Stimulated activated CD8-positive, alpha-beta memory T cell treated with anti-CD3 and anti-CD28 coated beads, Interleukin-7, amount 100 ng/mL, for 48 hours (primary cell): ENCODE measurements at regions not wholly inside any gene's neighbourhood (a gene's known extent, or its start where the extent isn't known, plus 50 kb on each side); places are given as distances from the start of the nearest gene placed in this dataset.
"Not testable (repeated sequence)": the region's sequence is repeated elsewhere in the genome, so short reads cannot be mapped to it uniquely, and the experiment has no call there.

Experiments
- DNase-seq, 2 donors: peaks; one replicate each; pipeline ENCODE4 v3.0.0-alpha.2; 2020; ENCODE audit warnings: low read depth in 1 of 2; ENCODE audit errors: extremely low read depth in 1 of 2

DNA sequence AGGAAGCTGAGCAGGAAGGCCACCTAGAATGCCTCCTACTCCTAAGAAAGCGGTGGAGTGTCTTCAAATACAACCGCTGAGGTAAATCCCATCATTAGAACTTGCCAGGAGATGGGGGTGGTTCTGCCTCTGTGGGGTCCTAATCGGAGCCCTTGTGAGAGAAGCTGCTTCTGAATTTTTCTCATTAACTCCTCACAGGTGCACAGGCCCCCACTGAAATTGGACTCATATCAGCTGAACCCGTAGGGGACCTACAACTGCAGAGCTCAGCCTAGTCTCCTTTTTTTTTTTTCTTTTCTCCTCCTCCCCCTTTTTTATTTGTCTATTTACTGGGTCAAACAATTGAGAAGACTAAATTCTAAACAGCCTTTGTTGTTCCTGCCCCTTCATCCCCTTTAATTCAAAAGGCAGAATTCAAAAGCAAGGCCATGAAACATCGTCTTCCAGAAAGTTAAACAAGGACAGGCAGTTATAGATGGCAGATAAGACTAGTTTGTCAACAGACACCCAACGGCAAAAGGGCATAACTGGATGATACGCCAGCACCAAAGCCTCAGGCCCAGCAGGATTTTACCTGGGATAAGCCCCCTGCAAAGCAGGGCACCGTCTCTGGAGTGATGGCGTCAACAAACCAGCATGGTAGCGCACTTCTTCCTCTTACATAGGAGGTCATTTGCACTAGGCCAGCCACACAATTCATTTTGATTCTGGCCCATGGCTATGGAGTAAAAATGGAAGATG, 213.7 kb upstream of the HES1 start:
- no peak for DNase-seq

DNA sequence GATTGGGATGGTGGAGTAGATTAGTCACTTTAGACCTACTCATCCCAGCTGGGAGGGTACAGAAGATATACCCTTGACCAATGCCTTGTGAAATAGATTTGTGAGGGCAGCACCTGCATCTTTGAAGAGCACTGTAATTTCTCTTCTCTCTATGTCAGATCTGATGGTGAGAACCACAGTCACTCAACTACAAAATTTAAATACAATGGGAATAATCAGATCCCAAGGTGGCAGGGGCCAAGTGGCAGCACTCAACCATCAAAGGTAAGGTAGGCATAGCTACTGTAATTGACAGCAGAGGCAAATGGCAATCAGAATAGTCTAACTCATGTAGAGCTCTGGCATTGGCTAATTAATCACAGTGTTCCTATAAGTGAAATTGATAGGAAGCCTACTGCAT, 212.0 kb upstream of the HES1 start:
- DNase-seq: not testable (repeated sequence)

GRCh38 chr3:193926071-193926470, 209.9 kb upstream of the HES1 start:
- DNase-seq: not testable (repeated sequence)

- DNase-seq: not testable (repeated sequence)
Observed at GRCh38 chr3:193927413-193928206, 208.3 kb upstream of the HES1 start.

- no peak for DNase-seq
Observed at GRCh38 chr3:193928354-193929209, 207.4 kb upstream of the HES1 start.

DNA sequence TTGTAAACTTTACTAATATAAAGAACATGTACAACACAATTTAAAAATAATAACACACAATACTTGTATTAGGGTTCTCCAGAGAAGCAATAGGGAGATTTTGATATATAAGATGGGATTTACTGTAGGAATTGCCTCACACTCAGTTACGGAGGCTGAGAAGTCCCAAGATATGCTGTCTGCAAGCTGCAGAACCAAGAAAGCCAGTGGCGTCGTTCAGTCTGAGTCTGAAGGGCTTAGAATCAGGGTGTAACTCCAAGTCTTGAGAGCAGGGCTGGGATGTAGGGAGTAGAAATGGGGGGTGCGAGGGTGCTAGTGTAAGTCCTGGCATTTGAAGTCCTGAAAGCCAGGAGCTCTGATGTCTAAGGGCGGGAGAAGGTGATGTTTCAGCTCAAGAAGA, 206.6 kb upstream of the HES1 start:
- DNase-seq: no peak

DNA sequence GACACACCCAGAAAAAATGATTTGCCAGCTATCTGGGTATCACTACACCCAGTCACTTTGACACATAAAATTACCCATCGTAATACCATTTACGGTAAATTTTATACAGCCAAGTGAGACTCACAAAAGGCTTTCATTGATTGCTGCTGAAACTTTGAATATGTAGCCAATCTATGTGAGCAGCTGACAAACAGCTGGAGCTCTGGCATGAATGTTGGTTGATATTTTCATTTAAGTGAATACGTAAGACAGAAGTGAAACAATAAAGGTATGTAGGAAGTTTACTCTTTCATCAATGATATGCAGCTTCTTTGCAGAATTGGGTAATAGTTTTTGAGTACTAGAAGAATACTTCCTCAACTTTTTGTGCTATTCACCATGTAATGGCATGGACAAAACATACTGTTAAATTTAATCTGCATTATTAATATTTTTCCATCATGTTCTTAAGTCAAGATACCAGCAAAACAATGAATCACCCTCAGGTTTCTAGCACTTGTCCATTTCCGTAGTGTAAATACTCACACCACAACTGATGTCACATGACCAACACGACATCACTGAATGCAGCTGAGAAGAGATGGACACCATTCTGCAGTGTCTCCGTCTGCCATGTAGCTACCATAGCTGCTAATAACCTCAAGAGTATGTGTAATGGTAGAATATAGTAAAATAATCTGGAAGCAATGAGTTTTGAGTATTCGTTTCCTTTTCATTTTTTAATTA, 205.9 kb upstream of the HES1 start:
- no peak for DNase-seq

GRCh38 chr3:193932136-193932535, 203.8 kb upstream of the HES1 start:
- no peak for DNase-seq

DNA sequence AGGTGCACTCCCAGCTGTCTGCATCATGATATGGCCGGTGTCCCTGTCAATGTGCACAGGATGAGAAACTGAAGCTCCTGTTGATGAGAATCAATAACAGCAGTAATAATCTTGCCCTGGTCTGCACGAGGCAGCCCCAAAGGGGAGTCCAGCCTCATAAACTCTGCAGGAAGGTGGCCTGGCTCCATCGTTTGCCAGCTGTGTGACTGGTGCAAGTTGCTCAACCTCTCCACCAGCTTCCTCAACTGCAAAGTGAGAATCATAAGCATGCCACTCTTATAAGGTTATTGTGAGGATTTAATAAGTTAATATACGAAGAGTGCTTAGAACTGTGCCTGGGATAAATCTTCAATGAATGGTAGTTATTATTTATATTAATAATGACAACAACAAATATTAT, 203.4 kb upstream of the HES1 start:
- no peak for DNase-seq

- DNase-seq: no peak
Observed at GRCh38 chr3:193933451-193933850, 202.5 kb upstream of the HES1 start.

DNA sequence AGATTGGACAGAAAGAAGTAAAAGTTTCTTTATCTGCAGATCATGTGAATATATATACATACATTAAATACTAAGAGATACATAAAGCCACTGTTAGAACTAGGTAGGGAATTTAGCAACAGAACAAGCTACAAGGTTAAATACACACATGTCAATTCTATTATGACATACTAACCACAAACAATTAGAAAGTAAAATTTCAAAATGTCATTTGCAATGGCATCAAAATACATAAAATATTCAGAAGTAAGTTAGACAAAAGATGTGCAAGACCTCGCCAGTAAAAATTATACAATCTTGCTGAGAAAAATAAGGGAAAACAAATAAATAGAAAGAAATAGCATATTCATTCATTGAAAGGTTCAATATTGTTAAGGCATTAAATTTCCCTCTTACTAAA, 200.0 kb upstream of the HES1 start:
- DNase-seq: no peak

GRCh38 chr3:193938613-193939012, 197.3 kb upstream of the HES1 start:
- DNase-seq: no peak

DNA sequence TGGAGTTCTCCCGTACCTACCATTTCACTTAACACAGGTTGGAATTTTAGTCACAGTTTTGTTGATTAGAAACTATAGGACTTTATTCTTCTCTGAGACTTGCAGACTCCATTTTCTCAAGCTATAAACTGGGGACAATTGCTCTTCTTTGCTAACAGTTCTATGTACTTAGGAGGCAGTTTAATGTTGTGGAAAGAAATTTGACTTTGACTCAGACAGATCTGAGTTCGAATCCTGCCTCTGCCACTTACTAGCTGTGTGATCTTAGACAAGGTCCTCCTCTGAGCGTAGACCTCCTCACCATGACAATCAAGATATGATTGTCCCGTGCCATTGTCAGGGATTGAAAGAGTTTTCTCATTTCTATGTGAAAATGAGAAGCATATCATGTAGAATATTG, 196.4 kb upstream of the HES1 start:
- DNase-seq: no peak

GRCh38 chr3:193940526-193940925, 195.4 kb upstream of the HES1 start:
- no peak for DNase-seq

GRCh38 chr3:193941486-193941885, 194.5 kb upstream of the HES1 start:
- no peak for DNase-seq

DNA sequence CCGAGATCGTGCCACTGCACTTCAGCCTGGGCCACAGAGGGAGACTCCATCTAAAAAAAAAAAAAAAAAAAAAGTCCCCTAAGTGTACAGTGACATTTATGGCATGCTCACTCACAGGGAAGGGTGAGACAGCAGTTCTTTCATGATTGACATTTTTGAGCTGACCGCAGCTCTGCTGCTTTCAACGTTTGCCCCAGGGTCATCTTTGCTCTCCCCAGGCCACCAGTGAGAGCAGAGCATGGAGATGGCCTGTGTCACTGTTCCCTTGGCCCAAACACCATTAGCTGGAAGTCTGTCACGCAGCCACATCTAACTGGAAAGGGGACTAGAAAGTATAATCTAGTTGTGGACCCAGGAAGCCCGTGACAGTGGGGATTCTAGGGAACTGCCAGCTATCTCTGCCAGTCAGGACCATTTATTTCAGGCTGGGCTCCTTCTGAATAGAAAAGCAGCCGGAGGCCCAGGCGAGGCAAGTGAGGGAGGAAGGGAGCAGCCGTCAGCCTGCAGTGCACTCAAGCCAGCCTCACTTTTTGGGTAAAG, 193.4 kb upstream of the HES1 start:
- no peak for DNase-seq

DNA sequence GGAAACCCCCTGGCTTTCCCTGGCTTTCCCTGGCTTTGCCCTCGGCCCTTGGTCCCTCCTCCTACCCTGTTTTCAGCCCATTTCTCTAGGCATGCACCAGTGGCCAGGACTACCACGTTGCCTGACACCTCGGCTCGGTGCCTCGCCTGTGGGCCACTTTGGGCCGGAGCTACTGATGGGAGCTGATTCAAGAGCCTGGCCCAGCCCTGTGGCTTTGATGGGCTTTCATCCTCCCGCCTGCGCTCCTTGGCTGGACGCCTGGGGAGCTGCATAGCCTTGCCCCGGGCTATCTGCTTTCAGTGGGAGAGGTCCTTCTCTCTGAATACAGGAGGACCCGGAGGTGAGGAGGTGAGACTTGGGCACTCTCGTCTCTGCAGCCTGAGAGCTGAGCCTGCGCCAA, 192.7 kb upstream of the HES1 start:
- no peak for DNase-seq

GRCh38 chr3:193943851-193944517, 192.0 kb upstream of the HES1 start:
- DNase-seq: no peak

- no peak for DNase-seq
Observed at GRCh38 chr3:193944518-193944884, 191.4 kb upstream of the HES1 start.

- no peak for DNase-seq
Observed at GRCh38 chr3:193945143-193945542, 190.8 kb upstream of the HES1 start.
